GM20431 (cell line): ENCODE measurements at regions not wholly inside any gene's neighbourhood (a gene's known extent, or its start where the extent isn't known, plus 50 kb on each side); places are given as distances from the start of the nearest gene placed in this dataset.

Experiments used
- in situ Hi-C: fragments of 300-500 bp; cut with MseI, MboI; formaldehyde crosslinking; loops from one replicate; pipeline ENCODE4 v1.15.0; 2020; ENCODE audit warnings: low sequenced_read_pairs; ENCODE audit not compliant: unreplicated experiment

- in situ Hi-C loops: no loop called here
Measured at GRCh38 chr9:110040788-110041187, 167.2 kb downstream of the C9orf152 start.

- in situ Hi-C loops: no loop called here
Measured at GRCh38 chr9:110041452-110041851, 166.5 kb downstream of the C9orf152 start.

- in situ Hi-C loops: no loop called here
Measured at GRCh38 chr9:110047232-110047954, 160.6 kb downstream of the C9orf152 start.

- in situ Hi-C loops: no loop called here
Measured at GRCh38 chr9:110047955-110048402, 160.0 kb downstream of the C9orf152 start.

- in situ Hi-C loops: no loop called here
Measured at GRCh38 chr9:110048403-110048975, 159.5 kb downstream of the C9orf152 start.

GRCh38 chr9:110048976-110049698, 158.8 kb downstream of the C9orf152 start:
- in situ Hi-C loops: no loop called here

DNA sequence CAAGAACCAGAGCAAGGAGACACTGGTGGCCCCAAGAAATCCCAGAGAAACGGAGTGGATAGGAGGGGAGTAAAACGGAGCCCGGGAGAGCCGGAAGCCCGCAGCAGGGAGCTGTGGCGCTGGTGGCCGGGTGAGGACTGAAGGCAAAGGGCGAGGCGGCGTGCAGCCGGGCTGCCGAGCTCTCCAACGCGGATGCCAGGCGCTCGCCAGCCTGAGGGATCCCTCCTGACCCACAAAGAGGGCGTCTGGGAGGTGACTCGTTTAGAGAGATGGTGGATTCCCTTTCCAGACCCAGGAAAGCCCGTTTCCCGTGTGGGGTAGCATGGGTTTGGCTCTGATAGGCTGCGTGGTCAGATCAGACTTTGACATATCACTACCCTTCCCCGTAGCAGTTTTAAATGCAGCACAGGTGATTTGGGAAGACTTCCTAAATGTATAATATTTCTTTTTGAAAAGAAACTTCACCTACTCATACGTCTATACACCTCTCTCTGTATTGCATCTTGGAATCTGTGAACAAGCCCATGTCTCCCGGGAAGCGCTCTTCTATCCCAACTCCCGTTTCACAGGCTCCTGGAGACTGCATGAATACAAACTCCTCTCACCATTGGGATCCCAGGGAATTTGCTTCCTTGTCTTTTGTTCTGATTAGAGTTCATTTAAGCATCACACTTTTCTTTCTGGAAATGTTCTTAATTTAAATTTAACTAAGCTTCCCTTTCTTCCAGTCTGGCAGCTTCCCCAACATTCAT, 158.1 kb downstream of the C9orf152 start:
- in situ Hi-C loops: loop anchor here (10.0 kb wide), 1 partner anchor 145 kb away; no protein-coding TSS in a partner anchor

GRCh38 chr9:110050925-110051355, 157.0 kb downstream of the C9orf152 start:
- in situ Hi-C loops: loop anchor here (10.0 kb wide), 1 partner anchor 146 kb away; no protein-coding TSS in a partner anchor

GRCh38 chr9:110056062-110056461, 151.9 kb downstream of the C9orf152 start:
- in situ Hi-C loops: loop anchor here (10.0 kb wide), 1 partner anchor 151 kb away; no protein-coding TSS in a partner anchor

DNA sequence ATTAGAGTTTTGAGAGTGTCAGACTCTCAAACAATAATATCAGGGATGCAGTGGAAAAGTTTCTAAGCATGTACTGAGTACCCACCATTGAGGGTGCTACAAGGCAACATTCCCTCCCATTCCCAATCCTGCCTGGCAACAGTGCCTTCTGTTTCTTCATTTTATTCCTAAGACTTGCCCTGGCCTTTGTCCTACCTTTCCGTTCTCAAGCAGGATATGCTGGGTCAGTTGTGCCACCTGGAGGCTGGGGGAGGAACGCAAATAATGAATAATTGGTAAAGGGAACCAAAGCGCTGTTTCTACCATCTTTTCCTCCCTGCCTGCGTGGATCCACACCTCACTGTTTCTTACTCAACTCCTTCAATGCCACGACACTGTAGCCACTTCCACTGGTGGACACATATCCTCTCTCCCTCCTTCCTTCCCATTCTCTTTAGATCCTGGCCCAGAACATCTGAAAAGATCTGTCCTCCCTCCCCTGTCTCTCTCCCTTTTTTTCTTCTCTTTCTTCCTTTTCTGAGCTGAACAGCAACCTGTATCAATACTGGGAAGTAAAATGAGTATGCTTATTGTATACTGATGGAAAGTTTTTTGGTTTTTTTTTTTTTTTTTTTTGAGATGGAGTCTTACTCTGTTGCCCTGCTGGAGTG, 149.5 kb downstream of the C9orf152 start:
- in situ Hi-C loops: loop anchor here (10.0 kb wide), 1 partner anchor 154 kb away; no protein-coding TSS in a partner anchor

GRCh38 chr9:110059461-110059860, 148.5 kb downstream of the C9orf152 start:
- in situ Hi-C loops: loop anchor here (10.0 kb wide), 1 partner anchor 155 kb away; no protein-coding TSS in a partner anchor

- in situ Hi-C loops: no loop called here
Measured at GRCh38 chr9:110064803-110065202, 143.2 kb downstream of the C9orf152 start.

- in situ Hi-C loops: no loop called here
Measured at GRCh38 chr9:110065532-110065931, 142.4 kb downstream of the C9orf152 start.

GRCh38 chr9:110066929-110067716, 140.8 kb downstream of the C9orf152 start:
- in situ Hi-C loops: no loop called here

GRCh38 chr9:110068212-110068611, 139.7 kb downstream of the C9orf152 start:
- in situ Hi-C loops: no loop called here

GRCh38 chr9:110069326-110070248, 138.4 kb downstream of the C9orf152 start:
- in situ Hi-C loops: no loop called here

DNA sequence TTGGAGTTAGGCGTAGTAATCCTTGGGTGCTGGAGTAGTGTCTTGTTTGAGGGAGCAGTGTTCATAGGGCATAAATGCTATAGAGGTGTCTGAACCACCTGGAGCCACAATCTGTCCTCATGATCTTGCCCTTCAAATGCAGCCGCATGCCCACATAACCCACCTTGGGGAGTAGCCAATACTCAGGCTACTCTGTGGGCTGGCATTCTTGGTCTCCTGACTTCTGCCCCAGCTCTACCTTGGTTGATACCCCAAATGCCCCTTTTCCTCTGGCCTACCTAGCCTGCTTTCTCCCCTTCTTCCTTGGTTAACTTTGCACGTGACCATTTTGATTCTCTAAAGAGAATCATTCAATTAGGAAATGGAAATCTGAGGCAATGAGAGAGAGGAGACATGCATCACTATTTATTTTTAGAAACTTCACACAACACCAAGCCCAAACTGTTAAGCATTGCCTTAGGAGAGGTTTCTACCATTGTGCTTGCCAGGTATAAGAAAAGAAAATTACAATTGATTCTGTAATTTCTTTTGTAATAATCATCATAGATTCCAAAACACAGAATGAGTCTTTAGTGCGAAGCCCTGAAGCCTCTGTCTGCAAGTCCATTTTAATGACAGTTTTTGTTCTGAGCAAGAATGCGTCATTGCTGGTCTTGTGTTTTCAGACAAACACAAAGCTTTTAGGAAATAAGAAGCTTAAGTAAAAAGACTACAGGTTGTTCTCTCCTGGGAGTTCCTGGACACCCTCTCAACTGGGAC, 135.2 kb downstream of the C9orf152 start:
- in situ Hi-C loops: no loop called here
